ENCODE measurements at regions not wholly inside any gene's neighbourhood (a gene's known extent, or its start where the extent isn't known, plus 50 kb on each side); places are given as distances from the start of the nearest gene placed in this dataset.

- in situ Hi-C loops (cut with MboI) = no loop called here
- Histone ChIP-seq H3K27ac (no peak overlapping the region), H3K36me3 (ENCODE audit: low read depth) (no peaks in the 10 kb centered on the region)
These were observed 297.3 kb downstream of the IKZF2 start for GRCh38 chr2:212854116-212854515.

GRCh38 chr2:212845941-212846340, 305.5 kb downstream of the IKZF2 start:
- Histone ChIP-seq H3K79me2 (ENCODE audit: insufficient read depth) (no peaks in the 10 kb centered on the region), H3K9me2 (ENCODE audit: insufficient read depth) (no peaks in the 10 kb centered on the region), H3K4me1 (ENCODE audit: insufficient read depth) (peaks cover 49% of the 10 kb centered on the region), H3K9ac (peak overlapping the region; percentile 62), H3K27ac (peak overlapping the region; percentile 96), H3F3A (ENCODE audit: insufficient read depth) (peaks cover 50% of the 10 kb centered on the region), H3K4me2 (ENCODE audit: unreplicated experiment) (peak overlapping the region; percentile 41), H3K9me3 (ENCODE audit: low read depth) (no peaks in the 10 kb centered on the region), H2AFZ (peak overlapping the region; percentile 38; the same call in 1 of the 2 replicates), H4K20me1 (ENCODE audit: insufficient read depth) (no peaks in the 10 kb centered on the region), H3K27me3 (replicated peaks; ENCODE audit: insufficient read depth) (no peaks in the 10 kb centered on the region), H3K4me3 (peak overlapping the region; percentile 21; the same call in 1 of the 2 replicates), H3K36me3 (ENCODE audit: low read depth) (no peaks in the 10 kb centered on the region)
- in situ Hi-C loops (cut with MboI) = no loop called here
- TF ChIP-seq EZH2phosphoT487 (IDR thresholded peaks at IDR 0.05; ENCODE audit: insufficient read depth, low read depth) = no peak
- no peak for TF ChIP-seq EZH2 (IDR thresholded peaks at IDR 0.05; ENCODE audit: insufficient read depth, poor library complexity, severe bottlenecking)
- 3 to 11% methylated on average over 4 of the region's 4 CpGs for WGBS, 2 experiments (ENCODE audit: low coverage in 1 of 2, low lambda C conversion rate in 2 of 2, missing lambda C conversion rate in 2 of 2)
- peak; percentile 88 for DNase-seq

More at GRCh38 chr2:212854116-212854515, 297.3 kb downstream of the IKZF2 start:
- no peak for DNase-seq
- Histone ChIP-seq H3K4me2 (ENCODE audit: unreplicated experiment) (no peak overlapping the region), H3K4me3 (no peak overlapping the region), H3F3A (ENCODE audit: insufficient read depth) (peaks cover 8% of the 10 kb centered on the region; the same call in 1 of the 2 replicates), H3K27me3 (replicated peaks; ENCODE audit: insufficient read depth) (no peaks in the 10 kb centered on the region), H4K20me1 (ENCODE audit: insufficient read depth) (no peaks in the 10 kb centered on the region), H2AFZ (no peak overlapping the region), H3K9ac (no peak overlapping the region), H3K9me2 (ENCODE audit: insufficient read depth) (no peaks in the 10 kb centered on the region), H3K79me2 (ENCODE audit: insufficient read depth) (no peaks in the 10 kb centered on the region), H3K4me1 (ENCODE audit: insufficient read depth) (peaks cover 9% of the 10 kb centered on the region; the same call in 1 of the 2 replicates), H3K9me3 (ENCODE audit: low read depth) (no peaks in the 10 kb centered on the region)
- TF ChIP-seq EZH2phosphoT487 (IDR thresholded peaks at IDR 0.05; ENCODE audit: insufficient read depth, low read depth) (no peak), EZH2 (IDR thresholded peaks at IDR 0.05; ENCODE audit: insufficient read depth, poor library complexity, severe bottlenecking) (no peak)

DNA sequence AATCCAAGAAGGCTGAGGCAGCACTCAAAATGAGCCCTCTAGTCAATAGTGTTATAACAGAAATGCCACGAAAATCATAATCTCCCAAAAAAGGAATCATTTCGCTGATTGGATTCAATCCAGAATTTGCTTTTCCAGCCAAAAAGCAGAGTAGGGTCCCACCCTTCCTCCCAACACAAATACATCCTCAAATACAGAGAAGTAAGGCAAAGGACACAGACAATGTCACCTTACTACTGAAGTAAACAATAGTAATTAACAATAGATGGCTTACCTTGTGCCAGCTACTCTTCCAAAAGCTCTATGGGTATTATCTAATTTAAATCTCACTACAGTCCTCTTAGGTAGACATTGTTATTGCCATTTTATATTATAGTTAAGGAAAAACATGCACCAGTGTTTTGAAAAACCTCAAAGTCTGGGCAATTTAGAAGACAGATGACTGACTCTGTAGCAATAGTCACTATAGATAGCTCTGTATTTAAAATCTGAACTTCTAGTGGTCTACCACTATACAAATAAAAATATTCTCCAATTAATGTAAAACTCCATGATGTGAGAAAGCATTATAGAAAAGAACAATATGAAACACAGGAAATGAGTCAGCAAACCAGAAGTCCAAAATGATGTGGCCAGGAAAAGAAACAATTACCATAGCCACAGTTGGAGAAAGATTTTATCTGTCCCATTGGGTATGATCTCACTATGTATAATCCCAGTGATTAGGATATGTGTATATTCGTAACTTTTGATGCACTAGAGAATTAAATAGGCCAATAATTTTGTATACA, 305.0 kb upstream of the ERBB4 start:
- Histone ChIP-seq H3K4me3 (peak overlapping the region; percentile 25), H3F3A (ENCODE audit: insufficient read depth) (peaks cover 50% of the 10 kb centered on the region), H3K9me2 (ENCODE audit: insufficient read depth) (no peaks in the 10 kb centered on the region), H4K20me1 (ENCODE audit: insufficient read depth) (no peaks in the 10 kb centered on the region), H3K27me3 (replicated peaks; ENCODE audit: insufficient read depth) (no peaks in the 10 kb centered on the region), H3K27ac (peak overlapping the region; percentile 96), H2AFZ (no peak overlapping the region), H3K79me2 (ENCODE audit: insufficient read depth) (no peaks in the 10 kb centered on the region), H3K9me3 (ENCODE audit: low read depth) (no peaks in the 10 kb centered on the region), H3K4me1 (ENCODE audit: insufficient read depth) (peaks cover 49% of the 10 kb centered on the region), H3K9ac (peak overlapping the region; percentile 70), H3K4me2 (ENCODE audit: unreplicated experiment) (peak overlapping the region; percentile 63), H3K36me3 (ENCODE audit: low read depth) (no peaks in the 10 kb centered on the region)
- in situ Hi-C loops (cut with MboI) = no loop called here
- WGBS, 2 experiments (ENCODE audit: low coverage in 1 of 2, low lambda C conversion rate in 2 of 2, missing lambda C conversion rate in 2 of 2) = 49 to 56% methylated on average over 3 of the region's 3 CpGs
- peak; percentile 93 for DNase-seq
- TF ChIP-seq EZH2phosphoT487 (IDR thresholded peaks at IDR 0.05; ENCODE audit: insufficient read depth, low read depth) = 0 out of 2 replicates have a peak, but pooled peaks have one; percentile 54
- no peak for TF ChIP-seq EZH2 (IDR thresholded peaks at IDR 0.05; ENCODE audit: insufficient read depth, poor library complexity, severe bottlenecking)

- in situ Hi-C loops (cut with MboI) = no loop called here
- Histone ChIP-seq H3K4me3 (peak overlapping the region; percentile 25), H3K27me3 (replicated peaks; ENCODE audit: insufficient read depth) (no peaks in the 10 kb centered on the region), H4K20me1 (ENCODE audit: insufficient read depth) (no peaks in the 10 kb centered on the region), H3K4me1 (ENCODE audit: insufficient read depth) (peaks cover 49% of the 10 kb centered on the region), H3K9me2 (ENCODE audit: insufficient read depth) (no peaks in the 10 kb centered on the region), H2AFZ (0 out of 2 replicates have a peak overlapping the region, but pooled peaks have one; percentile 10), H3K36me3 (ENCODE audit: low read depth) (no peaks in the 10 kb centered on the region), H3F3A (ENCODE audit: insufficient read depth) (peaks cover 50% of the 10 kb centered on the region), H3K27ac (peak overlapping the region; percentile 96), H3K9me3 (ENCODE audit: low read depth) (no peaks in the 10 kb centered on the region), H3K9ac (peak overlapping the region; percentile 70), H3K79me2 (ENCODE audit: insufficient read depth) (no peaks in the 10 kb centered on the region), H3K4me2 (ENCODE audit: unreplicated experiment) (peak overlapping the region; percentile 63)
- TF ChIP-seq EZH2phosphoT487 (IDR thresholded peaks at IDR 0.05; ENCODE audit: insufficient read depth, low read depth) (no peak), EZH2 (IDR thresholded peaks at IDR 0.05; ENCODE audit: insufficient read depth, poor library complexity, severe bottlenecking) (no peak)
- WGBS, 2 experiments (ENCODE audit: low coverage in 1 of 2, low lambda C conversion rate in 2 of 2, missing lambda C conversion rate in 2 of 2) = 0 to 2% methylated on average over 2 of the region's 2 CpGs
- DNase-seq = peak; percentile 82
These were observed 304.1 kb upstream of the ERBB4 start for GRCh38 chr2:212842544-212843185.
